ENCODE measurements at regions not wholly inside any gene's neighbourhood (a gene's known extent, or its start where the extent isn't known, plus 50 kb on each side); places are given as distances from the start of the nearest gene placed in this dataset.

DNA sequence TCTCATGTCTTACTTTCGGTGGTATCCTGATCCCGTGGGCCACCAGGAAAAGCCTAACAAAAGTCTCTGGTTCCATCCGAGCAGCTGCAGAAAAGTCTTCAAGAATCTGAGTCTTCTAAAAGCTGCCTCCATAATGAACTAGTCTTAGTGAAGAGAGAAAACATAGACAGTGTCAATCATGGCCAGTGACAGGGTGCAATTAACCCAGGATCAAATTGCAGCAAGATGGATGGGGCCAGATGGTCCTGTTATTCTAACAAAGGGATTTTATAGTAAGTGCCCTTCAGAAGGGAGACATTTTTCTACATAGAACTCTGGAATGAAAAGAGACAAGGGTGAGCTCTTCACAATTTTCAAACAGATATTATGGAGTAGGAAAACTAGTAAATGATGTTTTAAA lies 281.6 kb upstream of the ZFP64 start:
- DNase-seq: no peak

DNA sequence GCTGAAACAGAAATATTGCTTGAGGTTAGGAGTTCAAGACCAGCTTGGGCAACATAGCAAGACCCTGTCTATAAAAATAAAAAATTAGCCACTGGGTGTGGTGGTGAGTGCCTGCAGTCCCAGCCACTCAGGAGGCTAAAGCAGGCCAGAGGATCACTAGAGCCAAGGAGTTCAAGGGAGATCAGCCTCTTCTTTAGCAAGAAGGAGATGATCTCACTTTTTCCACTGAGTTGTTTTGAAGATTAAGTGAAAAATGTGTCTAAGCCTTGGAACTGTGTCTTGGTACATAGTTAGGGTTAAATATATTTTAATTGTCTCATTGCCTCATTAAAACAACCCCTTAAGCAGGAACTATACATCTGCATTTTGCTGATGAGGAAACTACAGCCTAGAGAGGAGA lies 279.0 kb upstream of the ZFP64 start:
- no peak for DNase-seq

DNA sequence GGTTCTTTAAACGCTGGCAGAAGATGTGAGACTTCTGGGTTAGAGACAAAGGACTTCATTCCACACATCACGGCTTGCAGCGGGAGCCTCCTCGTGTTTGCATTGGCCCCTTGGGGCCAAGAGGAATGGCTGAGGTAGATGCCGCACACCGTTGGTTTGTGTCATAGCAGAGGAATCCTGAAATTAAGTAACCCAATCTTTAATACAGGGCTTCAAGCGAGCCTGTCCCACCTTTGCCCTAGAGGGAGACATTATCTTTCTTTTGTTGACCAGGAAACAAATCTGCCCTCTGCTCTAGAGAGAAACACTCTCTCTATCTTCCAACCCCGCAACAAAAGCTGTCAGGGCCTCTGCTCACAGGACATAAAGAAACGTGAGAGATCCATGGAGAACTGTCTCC lies 277.5 kb upstream of the ZFP64 start:
- no peak for DNase-seq

DNA sequence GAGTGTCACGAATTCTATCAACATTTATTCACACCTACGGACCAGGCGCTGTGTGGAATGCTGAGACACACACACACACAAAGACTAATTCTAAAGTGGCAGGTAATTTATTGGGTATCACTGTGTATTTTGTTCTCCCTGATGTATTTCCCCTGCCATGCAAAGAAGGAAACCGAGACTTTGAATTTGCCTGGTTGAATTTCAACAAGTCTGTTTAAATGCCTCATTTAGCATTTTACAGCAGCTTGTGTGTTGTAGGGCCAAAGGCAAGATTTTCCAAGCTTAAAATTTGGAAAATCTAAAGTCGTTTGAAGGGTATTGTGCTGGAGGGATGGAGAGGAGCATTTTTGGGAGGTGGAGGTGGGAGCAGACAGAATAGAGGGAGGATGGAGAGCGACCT lies 274.4 kb upstream of the ZFP64 start:
- no peak for DNase-seq

DNA sequence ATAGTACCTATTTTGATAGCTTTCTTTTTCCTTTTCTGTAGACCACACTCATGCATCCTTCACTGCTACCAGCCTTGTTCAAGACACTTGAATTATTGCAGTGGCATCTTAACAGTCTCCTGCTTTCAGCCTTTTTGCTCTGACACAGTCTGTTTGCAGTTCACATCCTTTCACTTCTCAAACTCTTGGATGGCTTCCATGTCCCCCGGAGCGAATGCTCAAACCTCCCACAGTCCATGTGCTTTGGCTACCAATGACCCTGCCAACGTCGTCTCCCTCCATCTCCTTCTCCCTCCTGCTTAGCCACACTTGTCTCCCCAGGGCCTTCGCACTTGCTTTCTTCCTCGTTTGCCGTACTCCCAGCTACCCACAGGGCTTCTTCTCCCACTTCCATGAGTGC lies 270.0 kb upstream of the ZFP64 start:
- no peak for DNase-seq

DNA sequence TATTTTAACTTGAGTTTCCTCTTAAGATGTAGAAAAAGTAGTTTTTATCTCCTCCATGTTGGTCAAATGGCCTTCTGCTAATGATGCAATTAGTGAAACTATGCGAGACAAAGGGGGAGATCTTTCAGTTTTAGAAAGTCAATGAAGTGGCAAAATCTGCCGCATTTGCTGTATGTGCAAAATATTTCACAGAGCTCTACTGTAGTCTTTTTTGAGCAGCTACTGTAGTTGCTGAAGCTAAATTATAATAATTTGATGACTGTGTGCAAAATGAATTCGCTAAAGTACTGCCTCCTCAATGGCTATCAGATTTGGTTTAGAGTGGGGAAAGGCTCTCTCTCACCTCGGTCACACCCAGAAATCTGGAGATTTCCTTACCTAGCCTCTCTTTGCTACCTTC lies 267.6 kb upstream of the ZFP64 start:
- no peak for DNase-seq

DNA sequence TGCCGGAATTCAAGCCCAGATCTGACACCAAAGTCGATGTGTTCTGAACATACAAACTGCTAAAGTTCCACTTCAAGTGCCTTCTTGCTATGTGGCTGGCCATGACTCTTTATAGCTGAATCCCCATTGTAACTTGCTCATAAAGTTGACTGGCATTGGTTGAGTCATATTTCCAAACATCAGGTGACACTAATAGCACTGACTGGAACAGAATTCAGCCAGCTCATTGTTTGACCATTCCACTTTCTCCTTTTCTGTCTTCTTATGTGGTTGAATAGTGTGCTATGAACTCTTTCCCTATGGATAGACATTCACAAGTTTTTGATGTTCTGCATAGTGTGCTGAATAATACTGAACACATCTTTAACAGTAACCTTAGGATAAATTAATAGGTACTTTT lies 266.2 kb upstream of the ZFP64 start:
- no peak for DNase-seq

DNA sequence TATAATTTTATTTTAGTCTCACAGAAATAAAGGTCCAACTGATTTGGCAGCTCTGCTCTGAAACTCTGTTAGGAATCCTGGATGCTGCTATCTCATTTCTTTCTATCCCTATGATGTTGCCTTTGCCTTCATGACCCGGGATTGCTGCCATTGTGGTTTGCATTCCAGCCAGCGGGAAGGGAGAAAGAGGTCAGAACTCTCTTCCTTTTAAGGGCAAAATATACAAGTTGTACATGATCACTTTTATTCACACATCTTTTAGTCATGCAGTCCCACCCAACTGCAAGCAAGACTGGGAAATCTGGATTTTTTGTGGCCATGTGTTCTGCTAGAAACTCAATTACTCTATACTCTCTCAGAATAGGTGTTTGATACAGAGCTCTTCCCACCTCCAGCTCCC lies 263.1 kb upstream of the ZFP64 start:
- no peak for DNase-seq

DNA sequence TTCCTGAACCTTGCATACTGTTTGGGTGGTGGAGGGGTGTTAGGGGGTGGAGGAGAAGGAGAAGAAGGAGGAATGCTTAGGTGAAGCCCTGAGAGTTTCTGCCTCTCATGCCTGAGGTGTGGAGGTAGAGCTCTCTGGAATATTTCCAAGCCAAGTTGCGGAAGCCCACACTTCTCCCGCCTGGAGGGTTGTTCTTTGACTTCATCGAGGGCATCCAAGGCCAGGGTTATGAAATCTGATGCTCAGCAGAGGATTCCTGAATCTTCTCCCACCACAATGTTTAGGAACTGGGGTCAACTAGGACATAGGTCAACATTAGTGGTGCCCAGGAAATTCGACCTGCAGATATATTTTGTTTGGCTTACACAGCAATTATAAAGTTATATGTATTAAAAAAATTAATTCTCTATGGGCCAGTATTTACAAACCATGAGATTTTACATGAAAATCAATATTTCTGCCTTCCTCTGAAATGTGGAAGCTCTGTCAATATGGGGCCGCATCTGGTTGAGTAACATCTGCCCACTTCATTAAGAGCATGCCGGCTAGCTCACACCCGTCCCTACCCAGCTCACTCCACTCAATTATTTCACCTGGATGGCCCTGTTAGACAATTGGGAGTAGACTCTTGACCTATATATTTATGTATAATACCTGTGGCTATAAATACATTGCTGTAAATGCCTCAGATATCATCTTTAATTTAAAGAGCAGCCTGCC lies 257.1 kb upstream of the ZFP64 start:
- no peak for DNase-seq

DNA sequence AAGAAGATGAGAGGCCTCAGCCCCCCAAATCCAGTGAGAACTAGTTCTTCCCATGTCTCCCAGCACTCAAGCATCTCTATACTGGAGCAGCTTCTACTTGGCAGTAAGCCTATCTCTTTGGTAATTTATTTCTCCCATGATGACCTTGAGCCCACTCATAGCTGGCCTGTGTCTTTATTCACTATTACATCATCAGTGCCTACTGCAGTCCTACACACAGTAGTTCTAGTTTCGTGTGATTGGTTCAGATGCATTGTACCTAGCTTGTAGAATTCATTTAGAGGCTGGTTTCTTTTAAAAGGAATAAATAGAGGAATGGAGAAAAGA lies 255.6 kb upstream of the ZFP64 start:
- no peak for DNase-seq

DNA sequence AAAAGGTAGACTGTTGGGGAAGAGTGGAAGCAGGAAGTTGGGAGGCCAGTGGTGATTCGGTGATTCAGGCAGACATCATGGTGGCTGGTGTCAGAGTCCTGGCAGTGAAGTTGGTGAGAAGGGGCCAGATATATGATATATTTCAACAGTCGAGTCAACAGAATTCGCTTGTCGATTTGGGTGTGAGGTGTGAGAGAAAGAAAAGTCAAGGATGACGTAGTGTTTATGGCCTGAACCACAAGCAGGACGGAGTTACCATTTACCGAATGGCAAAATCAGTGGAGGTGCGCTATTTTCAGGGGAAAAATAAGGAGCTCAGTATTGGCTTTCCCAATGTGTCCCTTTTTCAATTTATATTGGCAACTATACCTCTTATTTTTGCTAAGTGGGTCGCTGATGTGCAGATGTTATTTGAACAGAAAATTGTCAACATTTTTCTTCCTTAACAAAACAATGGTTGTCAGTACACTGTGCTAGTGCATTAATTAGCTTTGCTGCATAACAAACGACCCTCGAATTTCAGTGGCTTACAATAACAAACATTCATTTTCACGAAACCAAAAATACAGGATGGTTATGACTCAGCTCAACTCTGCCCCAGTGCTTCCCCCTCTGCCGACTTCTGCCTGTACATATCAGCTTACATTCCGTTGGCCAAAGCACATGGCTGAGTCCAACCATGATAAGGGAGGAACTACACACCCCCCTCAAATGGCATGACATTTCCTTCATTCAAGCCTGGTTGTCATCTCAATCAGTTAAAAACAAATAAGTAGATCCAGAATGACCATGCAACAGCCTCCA lies 255.0 kb upstream of the ZFP64 start:
- no peak for DNase-seq

DNA sequence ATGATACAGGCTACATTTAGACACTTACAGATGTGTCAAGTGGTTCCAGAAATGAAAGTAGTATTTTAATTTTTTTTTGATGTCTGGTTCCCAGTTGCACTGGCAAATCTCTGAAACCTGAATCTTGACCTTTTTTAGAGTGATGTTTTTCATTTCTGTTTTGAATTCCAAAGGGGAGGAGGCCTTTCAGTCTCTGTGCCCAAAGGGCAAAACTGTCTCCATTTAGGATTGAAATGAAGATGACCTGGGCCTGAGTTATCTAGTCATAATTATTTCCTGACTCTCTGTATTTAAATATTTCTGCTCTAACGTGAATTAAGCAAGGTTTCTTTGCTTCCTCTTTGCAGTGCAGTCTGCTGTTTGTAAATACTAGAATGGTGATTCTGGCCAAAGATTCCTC lies 252.9 kb upstream of the ZFP64 start:
- no peak for DNase-seq

DNA sequence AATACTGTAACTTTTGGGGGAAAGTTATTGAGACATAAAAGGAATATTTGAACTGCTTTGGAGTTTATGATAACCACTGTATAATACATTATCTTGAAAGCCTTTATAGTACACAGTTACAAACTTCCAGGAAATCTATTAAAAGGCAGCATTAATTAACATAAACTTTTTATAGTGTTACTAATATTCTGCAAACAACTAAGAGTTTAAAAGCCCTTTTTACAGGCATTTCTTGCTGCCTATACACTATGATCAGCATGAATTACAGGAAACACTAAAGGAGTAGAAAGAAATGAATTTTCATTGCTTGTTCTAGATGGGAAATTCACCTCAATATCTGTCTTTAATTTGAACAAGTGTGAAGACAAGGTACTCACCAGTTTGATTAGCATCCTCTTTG lies 252.3 kb upstream of the ZFP64 start:
- DNase-seq: no peak

DNA sequence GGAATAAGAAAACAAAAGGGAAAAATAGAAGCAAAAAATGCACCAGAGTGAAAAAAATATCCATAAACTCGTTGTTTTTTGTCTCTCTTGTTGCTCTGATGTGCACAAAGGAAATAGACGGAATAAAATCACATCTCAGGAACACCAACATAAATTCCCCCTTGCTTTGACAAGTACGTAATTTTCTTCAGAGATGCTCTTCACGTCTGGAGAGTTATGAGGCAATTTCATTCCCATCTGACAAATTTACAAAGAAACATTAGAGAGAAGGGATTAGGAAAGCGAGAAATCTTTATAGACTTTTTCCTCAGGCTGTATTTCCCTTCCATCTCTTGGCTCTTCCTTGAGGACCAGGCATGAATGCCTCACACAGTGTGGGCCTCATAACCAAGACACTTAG lies 250.1 kb upstream of the ZFP64 start:
- no peak for DNase-seq

DNA sequence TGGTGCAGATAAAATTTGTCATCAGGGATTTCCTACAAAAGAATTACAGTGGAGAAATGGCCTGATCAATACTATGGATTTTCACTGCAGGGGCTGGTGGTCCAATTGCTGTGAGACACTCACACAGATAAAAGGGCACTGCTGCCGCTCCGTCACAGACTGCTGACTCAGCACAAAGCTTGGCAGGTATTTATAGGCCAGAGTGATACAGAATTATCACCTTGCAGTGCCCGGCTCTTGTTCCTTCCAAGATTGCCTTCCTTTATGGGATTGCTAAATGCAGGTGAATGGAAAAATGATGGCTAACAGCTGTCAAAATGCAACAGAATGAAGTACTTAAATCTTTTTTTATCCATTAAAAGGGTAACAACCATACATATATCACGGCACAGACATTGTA lies 247.8 kb upstream of the ZFP64 start:
- DNase-seq: no peak

DNA sequence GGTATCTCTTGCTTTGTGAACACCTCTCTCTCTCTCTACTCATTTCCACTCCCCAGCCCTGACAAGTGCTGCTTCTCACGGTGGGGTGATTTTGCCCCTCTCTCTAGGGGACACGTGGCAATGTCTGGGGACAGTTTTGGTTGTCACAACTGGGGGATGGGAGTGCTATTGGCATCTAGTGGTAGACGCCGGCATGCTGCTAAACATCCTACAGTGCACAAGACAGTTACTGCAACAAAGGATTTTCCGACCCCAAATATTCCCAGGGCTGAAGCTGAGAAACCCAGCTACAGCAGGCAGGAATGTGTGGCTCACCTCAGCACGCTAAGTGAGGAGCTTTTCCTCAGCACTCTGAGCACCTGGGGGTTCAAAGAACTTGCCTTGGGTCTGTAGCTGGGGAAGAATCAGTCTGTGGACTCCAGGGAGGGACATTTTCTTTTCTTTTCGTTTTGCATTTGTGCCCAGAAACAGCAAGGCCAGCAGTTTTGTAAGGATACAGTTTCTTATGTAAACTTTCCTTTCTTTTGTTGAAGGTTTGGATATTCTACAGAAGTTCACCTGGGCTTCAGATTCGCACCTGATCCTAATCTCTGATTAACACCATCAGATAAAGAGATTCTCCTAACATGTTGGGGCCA lies 246.9 kb upstream of the ZFP64 start:
- DNase-seq: peak in 2 of 6 experiments; percentile 10 to 35

DNA sequence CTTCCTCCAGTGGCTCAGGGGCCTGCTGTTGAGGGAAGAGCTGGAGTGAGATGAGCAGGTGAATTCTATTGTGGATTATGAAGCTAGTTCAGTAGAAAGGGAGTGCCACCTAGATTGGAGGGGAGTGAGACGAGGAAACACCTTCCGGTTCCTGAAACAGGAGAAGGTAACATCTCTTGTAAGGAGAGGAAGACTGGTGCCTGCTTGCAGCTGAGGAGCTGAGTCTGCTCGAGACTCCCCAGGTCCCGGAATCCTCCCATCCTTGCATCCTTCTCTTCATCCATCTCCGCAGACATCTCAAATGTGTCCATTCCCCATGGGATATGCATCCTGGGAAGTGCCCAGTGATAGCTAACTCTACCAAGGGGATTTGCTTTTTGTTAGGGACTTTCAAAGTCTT lies 242.9 kb upstream of the ZFP64 start:
- no peak for DNase-seq

DNA sequence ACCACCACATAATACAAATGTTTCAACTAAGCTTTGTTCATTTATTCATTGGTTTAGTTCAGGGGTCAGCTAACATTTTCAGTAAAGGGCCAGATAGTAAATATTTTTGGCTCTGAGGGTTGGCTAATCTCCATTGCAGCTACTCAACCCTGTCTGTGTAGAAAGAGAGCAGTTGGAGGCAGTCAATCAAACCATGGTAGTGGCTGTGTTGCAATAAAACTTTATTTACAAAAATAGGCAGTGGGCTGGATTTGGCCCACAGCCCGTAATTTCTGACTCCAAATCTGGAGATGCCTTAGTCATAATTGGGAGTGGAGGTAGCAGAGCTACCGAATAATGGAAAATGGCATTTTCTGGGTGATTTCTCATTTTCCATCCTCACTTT lies 242.5 kb upstream of the ZFP64 start:
- no peak for DNase-seq

DNA sequence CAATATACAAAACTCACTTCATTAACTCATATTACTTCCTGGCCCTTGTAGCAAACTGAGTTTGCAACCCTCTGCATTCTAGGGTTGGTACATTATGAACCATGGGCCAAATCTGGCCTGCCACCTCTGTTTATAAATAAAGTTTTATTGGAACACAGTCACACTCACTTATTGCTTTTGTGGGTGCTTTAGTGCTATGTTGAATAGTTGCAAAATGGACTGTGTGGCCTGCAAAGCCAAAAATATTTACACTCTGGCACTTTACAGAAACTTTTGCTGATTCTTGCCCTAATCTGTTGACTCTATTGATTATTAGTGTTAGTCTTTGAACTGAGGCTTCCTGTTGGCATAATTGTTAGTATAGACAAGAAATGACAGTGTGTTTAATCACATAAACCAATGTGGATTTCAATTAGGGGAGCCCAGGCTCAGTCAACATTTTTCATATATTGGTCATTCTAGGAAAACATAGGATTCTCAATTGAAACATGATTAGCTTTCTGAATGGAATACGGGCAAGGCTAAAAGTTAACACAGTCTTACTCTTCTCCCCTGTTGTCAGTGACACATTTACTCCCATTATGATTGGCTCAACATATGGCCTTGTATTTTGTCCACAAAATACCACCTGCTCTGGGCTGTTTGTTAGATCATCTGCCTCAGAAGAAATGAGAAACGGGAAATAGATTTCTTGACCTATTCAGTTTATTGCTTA lies 241.9 kb upstream of the ZFP64 start:
- DNase-seq: no peak

DNA sequence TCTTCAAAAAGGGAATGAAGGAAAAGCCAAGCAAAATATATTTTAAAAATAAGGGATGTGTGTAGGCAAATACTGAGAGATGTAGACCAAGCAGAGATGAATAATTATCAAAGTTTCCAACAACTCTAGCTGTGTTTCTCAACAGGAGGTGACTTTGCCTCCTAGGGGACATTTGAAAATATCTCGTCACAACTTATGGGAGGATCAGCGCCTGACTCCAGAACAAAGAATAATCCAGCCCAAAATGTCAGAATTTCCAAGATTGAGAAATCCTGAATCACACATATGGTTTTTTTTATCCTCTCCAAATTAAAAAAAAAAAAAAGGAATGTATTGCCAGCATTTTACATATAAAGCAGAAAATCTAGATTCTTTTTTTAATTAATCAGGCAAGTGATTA lies 241.2 kb upstream of the ZFP64 start:
- DNase-seq: no peak

DNA sequence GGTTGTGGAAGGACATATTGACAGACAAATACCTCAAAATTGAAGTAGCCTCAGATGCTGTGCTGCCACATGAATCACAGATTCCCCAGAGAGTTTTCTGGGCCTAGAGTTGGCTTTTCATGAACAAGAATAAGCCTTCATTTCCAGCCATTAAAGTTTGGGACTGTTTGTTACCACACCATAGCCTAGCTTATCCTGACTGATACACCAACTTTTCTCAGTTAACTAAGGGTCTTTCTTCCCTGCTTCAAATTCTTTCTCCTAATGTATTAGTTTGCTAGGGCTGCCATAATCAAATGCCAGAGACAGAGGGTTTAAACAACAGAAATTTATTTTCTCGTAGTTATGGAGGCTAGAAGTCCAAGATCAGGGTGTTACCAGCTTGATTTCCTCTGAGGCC lies 237.4 kb upstream of the ZFP64 start:
- no peak for DNase-seq

DNA sequence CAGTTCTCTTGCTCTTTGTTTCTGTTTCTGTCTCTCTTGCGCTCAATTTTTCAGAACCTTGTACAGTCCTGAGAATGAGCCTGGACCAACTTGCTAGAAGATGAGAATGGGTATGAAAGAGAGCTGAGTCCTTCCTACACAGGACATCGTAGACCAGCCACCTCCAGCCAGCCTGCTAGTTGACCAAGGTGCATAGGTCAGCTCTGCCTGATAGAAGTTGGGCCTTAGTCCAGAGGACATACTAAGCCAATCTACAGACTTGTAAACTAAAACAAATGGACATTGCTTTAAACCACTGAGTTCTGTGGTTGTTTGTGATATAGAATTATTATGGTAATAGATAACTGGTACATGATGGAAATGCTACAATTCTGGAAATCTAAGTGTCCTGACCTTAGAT lies 236.4 kb upstream of the ZFP64 start:
- no peak for DNase-seq

DNA sequence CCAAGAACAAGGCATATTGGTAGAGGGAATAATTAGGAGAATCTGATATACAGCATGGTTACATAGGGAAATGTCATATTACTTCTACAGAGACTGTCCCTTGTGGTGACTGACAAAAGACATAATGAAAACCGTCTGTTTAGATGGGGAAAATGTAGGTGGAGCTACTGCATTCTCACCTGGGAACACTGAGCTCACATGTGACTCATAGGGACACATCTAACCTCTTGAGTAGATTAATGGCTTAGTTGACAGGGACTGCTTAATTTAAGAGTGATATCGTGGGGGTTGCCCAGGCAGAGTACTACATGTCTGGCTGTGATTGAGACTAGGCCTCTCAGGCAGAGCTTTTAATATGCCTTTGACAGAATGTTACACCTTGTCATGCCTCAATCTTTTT lies 235.3 kb upstream of the ZFP64 start:
- no peak for DNase-seq

DNA sequence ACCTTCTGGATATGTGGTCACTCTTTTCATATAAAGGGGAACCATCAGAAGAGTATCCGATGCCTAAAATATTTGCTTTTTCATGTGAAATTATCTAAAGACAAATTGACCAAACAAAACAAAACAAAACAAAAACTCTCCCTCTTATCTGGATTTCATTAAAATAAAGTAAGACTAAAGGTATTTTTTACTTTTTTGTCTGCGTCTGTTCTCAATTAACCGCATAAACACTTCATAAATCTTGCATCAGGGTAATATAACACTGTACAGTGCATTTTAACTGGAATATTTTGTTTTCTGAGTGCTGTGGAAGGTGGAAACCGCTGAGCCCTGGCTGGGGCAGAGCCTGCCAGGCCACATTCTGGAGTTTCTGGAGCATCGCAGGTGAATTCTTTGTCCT lies 234.1 kb upstream of the ZFP64 start:
- DNase-seq: no peak

Data from stimulated activated naive CD4-positive, alpha-beta T cell (primary cell).